Tibial artery (tissue), 4 donors: ENCODE measurements at regions not wholly inside any gene's neighbourhood (a gene's known extent, or its start where the extent isn't known, plus 50 kb on each side); places are given as distances from the start of the nearest gene placed in this dataset.
A peak's percentile ranks its signal among the peaks of the same experiment; 100 is the strongest.

Source experiments
- DNase-seq, 2 donors: peaks; one replicate each; pipeline ENCODE4 v3.0.0-alpha.2; 2019
- H3K27ac ChIP-seq, 2 donors: fragments of 200-600 bp; sonication (generic) in 1 of 2; 1 replicate in 1 of 2; 2 replicates in 1 of 2; pipeline ENCODE4 v1.5.1; 2018 to 2019; ENCODE audit warnings: mild to moderate bottlenecking in 1 of 2
- H3K27me3 ChIP-seq, 2 donors: fragments of 200-600 bp; sonication (generic) in 1 of 2; one replicate each; pipeline versions ENCODE4 v1.5.1 to v1.6.0; 2016 to 2019
- H3K36me3 ChIP-seq, 3 donors: fragments of 200-600 bp; sonication (generic) in 2 of 3; one replicate each; pipeline ENCODE4 v1.5.1; 2016 to 2019; ENCODE audit warnings: mild to moderate bottlenecking in 2 of 3
- H3K4me1 ChIP-seq, 4 donors: fragments of 200-600 bp; sonication (generic) in 2 of 4; 1 replicate in 3 of 4; 2 replicates in 1 of 4; pipeline ENCODE4 v1.5.1; 2016 to 2019
- H3K4me3 ChIP-seq, 2 donors: fragments of 200-600 bp; sonication (generic) in 1 of 2; 1 replicate in 1 of 2; 2 replicates in 1 of 2; pipeline ENCODE4 v1.5.1; 2018 to 2019; ENCODE audit warnings: mild to moderate bottlenecking in 2 of 2
- H3K9me3 ChIP-seq, 3 donors: fragments of 200-600 bp; sonication (generic) in 1 of 3; one replicate each; pipeline ENCODE4 v1.5.1; 2016 to 2019
- CTCF ChIP-seq, 2 experiments: fragments of 200-600 bp in 1 of 2; fragments of 450-650 bp in 1 of 2; IDR thresholded peaks; one replicate each; pipeline ENCODE4 v1.5.1; 2017 to 2019; ENCODE audit warnings: antibody characterized with exemption in 2 of 2, mild to moderate bottlenecking in 1 of 2, moderate library complexity in 1 of 2
- intact Hi-C: fragments of 100-400 bp; cut with DNase I; formaldehyde crosslinking; loops from one replicate; pipeline ENCODE4 v1.15.0; 2023; ENCODE audit warnings: low total_unique reads

- Histone ChIP-seq H3K27me3 (peaks cover 0 to 11% of the 10 kb centered on the region in 2 donors), H3K4me1 (no peaks in the 10 kb centered on the region), H3K9me3 (no peaks in the 10 kb centered on the region), H3K36me3 (no peaks in the 10 kb centered on the region), H3K27ac (no peak overlapping the region), H3K4me3 (no peak overlapping the region)
- no peak for DNase-seq
- TF ChIP-seq CTCF (IDR thresholded peaks at IDR 0.05) = no peak
- intact Hi-C loops = no loop called here
Measured at GRCh38 chr13:111640006-111640405, 319.6 kb downstream of the TEX29 start.

- no peak for TF ChIP-seq CTCF (IDR thresholded peaks at IDR 0.05)
- Histone ChIP-seq H3K27ac (no peak overlapping the region), H3K36me3 (no peaks in the 10 kb centered on the region), H3K4me3 (no peak overlapping the region), H3K4me1 (no peaks in the 10 kb centered on the region), H3K27me3 (peaks cover 0 to 15% of the 10 kb centered on the region in 2 donors), H3K9me3 (no peaks in the 10 kb centered on the region)
- intact Hi-C loops = no loop called here
- no peak for DNase-seq
Measured at GRCh38 chr13:111640476-111640875, 320.0 kb downstream of the TEX29 start.

GRCh38 chr13:111642156-111642767 lies 321.8 kb downstream of the TEX29 start:
- Histone ChIP-seq H3K36me3 (no peaks in the 10 kb centered on the region), H3K27me3 (peaks cover 0 to 20% of the 10 kb centered on the region in 2 donors), H3K4me1 (no peaks in the 10 kb centered on the region), H3K4me3 (no peak overlapping the region), H3K27ac (no peak overlapping the region), H3K9me3 (no peaks in the 10 kb centered on the region)
- no peak for TF ChIP-seq CTCF (IDR thresholded peaks at IDR 0.05)
- no peak for DNase-seq
- intact Hi-C loops = no loop called here

DNA sequence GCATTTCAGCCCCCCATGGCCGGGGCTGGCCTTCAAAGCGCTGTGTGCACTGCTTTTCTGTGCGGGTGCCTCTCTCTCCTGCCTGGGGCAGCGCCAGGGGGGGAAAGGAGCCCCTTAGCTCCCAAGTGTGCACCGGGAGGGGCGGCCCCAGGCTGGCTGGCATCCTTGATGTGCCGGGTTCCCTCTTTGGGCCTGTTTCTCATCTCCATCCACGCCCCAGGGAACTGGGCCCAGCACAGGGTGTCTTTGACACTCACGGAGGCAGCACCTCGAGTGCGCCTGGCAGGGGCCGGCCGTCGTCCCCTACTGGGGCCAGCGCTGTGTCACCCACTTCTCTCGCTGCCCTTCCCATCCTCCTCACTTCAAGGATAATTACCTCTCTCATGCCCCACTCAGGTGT lies 324.3 kb downstream of the TEX29 start:
- H3K4me1 ChIP-seq = no peaks in the 10 kb centered on the region

GRCh38 chr13:111645198-111645597 lies 324.8 kb downstream of the TEX29 start:
- DNase-seq = peak in 1 of 2 donors; percentile 45
- H3K4me1 ChIP-seq = no peaks in the 10 kb centered on the region
- no peaks in the 10 kb centered on the region for H3K36me3 ChIP-seq
- H3K27me3 ChIP-seq = peaks cover 0 to 15% of the 10 kb centered on the region in 2 donors
- H3K27ac ChIP-seq = no peak overlapping the region
- H3K4me3 ChIP-seq = no peak overlapping the region
- no peak for TF ChIP-seq CTCF (IDR thresholded peaks at IDR 0.05)
- intact Hi-C loops = no loop called here
- H3K9me3 ChIP-seq = no peaks in the 10 kb centered on the region

More for the DNA sequence above, 324.3 kb downstream of the TEX29 start:
- H3K4me3 ChIP-seq = no peak overlapping the region
- no peak for TF ChIP-seq CTCF (IDR thresholded peaks at IDR 0.05)
- no peaks in the 10 kb centered on the region for H3K36me3 ChIP-seq
- DNase-seq = peak in 1 of 2 donors; percentile 51
- H3K9me3 ChIP-seq = no peaks in the 10 kb centered on the region
- intact Hi-C loops = no loop called here
- peaks cover 0 to 15% of the 10 kb centered on the region in 2 donors for H3K27me3 ChIP-seq
- H3K27ac ChIP-seq = no peak overlapping the region
